ENCODE measurements at regions not wholly inside any gene's neighbourhood (a gene's known extent, or its start where the extent isn't known, plus 50 kb on each side); places are given as distances from the start of the nearest gene placed in this dataset.

- TF ChIP-seq POLR2A (IDR thresholded peaks at IDR 0.05; ENCODE audit: low read length) (no peak), RAD21 (conservative IDR thresholded peaks at IDR 0.05 in 1 of 2, IDR thresholded peaks at IDR 0.05 in 1 of 2) (no peak), FOXS1 (CRISPR knock-in tag; IDR thresholded peaks at IDR 0.05) (no peak), ESRRA (IDR thresholded peaks at IDR 0.05; ENCODE audit: borderline replicate concordance, low read length) (no peak), KDM5A (IDR thresholded peaks at IDR 0.05) (no peak), USF2 (IDR thresholded peaks at IDR 0.05) (no peak), MAFK (IDR thresholded peaks at IDR 0.05; ENCODE audit: partially characterized antibody) (no peak), EP300 (IDR thresholded peaks at IDR 0.05) (no peak), BHLHE40 (IDR thresholded peaks at IDR 0.05; ENCODE audit: low read depth, low read length) (no peak), RARB (CRISPR knock-in tag; IDR thresholded peaks at IDR 0.05) (no peak), CEBPB (IDR thresholded peaks at IDR 0.05) (no peak)
- TF ChIP-seq, protein P1, sequence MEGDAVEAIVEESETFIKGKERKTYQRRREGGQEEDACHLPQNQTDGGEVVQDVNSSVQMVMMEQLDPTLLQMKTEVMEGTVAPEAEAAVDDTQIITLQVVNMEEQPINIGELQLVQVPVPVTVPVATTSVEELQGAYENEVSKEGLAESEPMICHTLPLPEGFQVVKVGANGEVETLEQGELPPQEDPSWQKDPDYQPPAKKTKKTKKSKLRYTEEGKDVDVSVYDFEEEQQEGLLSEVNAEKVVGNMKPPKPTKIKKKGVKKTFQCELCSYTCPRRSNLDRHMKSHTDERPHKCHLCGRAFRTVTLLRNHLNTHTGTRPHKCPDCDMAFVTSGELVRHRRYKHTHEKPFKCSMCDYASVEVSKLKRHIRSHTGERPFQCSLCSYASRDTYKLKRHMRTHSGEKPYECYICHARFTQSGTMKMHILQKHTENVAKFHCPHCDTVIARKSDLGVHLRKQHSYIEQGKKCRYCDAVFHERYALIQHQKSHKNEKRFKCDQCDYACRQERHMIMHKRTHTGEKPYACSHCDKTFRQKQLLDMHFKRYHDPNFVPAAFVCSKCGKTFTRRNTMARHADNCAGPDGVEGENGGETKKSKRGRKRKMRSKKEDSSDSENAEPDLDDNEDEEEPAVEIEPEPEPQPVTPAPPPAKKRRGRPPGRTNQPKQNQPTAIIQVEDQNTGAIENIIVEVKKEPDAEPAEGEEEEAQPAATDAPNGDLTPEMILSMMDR (IDR thresholded peaks at IDR 0.05), result no peak
- TF ChIP-seq, protein P2, sequence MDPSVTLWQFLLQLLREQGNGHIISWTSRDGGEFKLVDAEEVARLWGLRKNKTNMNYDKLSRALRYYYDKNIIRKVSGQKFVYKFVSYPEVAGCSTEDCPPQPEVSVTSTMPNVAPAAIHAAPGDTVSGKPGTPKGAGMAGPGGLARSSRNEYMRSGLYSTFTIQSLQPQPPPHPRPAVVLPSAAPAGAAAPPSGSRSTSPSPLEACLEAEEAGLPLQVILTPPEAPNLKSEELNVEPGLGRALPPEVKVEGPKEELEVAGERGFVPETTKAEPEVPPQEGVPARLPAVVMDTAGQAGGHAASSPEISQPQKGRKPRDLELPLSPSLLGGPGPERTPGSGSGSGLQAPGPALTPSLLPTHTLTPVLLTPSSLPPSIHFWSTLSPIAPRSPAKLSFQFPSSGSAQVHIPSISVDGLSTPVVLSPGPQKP (IDR thresholded peaks at IDR 0.05; ENCODE audit: low read depth, low read length), result no peak
Observed at GRCh38 chr3:5735896-5736295, 548.4 kb downstream of the EDEM1 start.

Data from A549 (cell line).